NCI-H2107 treated with DMSO at 0.1 percent for 48 hours (cell line): ENCODE measurements at regions not wholly inside any gene's neighbourhood (a gene's known extent, or its start where the extent isn't known, plus 50 kb on each side); places are given as distances from the start of the nearest gene placed in this dataset.

Experiments
- DNase-seq: peaks from one replicate; lab custom pipeline; 2025; ENCODE audit not compliant: unreplicated experiment; lab: John Stamatoyannopoulos, UW

DNA sequence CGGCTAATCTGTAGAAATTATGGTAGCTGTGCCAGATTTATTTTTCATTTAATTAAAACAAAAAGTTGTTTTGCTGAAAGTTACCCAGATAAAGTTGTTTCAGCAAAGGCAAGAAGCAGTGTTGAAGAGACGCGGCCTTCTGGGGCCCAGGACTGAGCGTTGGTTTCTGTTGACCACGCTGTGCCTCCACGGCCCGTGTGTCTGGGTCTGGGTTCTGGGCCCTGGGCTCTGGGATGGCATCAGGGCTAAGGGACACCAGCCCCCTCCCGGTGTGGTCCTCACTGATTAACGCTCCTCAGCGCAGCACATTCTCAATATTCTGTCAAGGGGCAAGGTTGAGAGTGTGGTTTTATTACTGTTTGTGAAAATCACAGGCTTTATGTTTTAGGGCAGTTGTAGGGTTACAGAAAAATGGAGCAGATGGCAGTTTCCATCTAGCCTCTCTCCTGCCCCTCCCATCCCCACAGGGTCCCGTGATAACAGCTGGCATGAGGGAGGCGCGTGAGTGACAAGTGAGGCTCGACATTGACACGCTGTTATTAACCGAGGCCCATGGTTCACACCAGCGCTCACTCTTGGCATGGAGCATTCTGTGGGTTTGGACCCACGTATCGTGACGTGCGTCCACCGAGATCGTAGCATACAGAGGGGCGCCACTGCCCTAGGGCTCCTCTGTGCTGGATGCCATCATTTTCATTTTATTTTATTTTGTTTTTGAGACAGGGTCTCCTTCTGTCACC lies 1231.4 kb downstream of the BRD1 start:
- DNase-seq, result no peak

GRCh38 chr22:48595511-48595905 lies 1232.2 kb downstream of the BRD1 start:
- DNase-seq, result no peak

GRCh38 chr22:48594757-48595510 lies 1232.7 kb downstream of the BRD1 start:
- no peak for DNase-seq

GRCh38 chr22:48594016-48594756 lies 1233.5 kb downstream of the BRD1 start:
- DNase-seq, result no peak

- no peak for DNase-seq
Observed at GRCh38 chr22:48593551-48593950, 1234.1 kb downstream of the BRD1 start.

DNA sequence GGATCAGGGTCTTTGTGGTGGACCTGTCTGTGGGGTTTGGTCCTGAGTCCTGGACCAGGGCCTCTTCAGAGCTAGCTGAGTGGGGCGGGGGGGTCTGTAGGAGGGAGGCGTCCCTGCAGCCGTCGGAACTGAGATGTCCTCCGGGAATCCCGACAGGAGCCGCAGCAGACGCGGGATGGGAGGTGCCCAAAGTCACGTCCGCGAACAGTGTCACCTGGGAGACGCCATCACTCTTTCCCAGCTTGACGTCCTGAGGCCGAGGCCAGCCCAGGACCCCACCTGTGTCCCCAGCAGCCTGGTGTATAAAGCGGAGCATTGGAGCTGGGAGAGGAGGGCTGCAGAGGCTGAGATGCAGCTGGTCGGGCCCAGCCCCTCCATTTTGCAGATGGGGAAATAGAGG lies 1234.7 kb downstream of the BRD1 start:
- DNase-seq, result no peak

GRCh38 chr22:48592488-48592887 lies 1235.2 kb downstream of the BRD1 start:
- DNase-seq, result no peak

DNA sequence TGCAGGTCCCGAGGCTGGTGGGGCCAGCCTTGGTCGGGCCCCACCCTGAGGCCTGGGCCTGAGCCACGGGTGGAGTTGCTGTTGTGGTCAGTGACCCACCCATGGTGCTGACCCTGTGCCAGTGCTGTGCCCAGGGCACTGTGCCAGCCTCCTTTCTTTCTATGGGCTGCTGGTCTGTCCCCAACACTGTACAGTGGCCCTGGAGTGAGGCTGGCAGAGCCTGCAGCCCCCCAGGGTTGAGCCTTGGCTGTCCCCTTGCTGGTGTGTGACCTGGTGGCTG lies 1235.7 kb downstream of the BRD1 start:
- DNase-seq, result no peak

DNA sequence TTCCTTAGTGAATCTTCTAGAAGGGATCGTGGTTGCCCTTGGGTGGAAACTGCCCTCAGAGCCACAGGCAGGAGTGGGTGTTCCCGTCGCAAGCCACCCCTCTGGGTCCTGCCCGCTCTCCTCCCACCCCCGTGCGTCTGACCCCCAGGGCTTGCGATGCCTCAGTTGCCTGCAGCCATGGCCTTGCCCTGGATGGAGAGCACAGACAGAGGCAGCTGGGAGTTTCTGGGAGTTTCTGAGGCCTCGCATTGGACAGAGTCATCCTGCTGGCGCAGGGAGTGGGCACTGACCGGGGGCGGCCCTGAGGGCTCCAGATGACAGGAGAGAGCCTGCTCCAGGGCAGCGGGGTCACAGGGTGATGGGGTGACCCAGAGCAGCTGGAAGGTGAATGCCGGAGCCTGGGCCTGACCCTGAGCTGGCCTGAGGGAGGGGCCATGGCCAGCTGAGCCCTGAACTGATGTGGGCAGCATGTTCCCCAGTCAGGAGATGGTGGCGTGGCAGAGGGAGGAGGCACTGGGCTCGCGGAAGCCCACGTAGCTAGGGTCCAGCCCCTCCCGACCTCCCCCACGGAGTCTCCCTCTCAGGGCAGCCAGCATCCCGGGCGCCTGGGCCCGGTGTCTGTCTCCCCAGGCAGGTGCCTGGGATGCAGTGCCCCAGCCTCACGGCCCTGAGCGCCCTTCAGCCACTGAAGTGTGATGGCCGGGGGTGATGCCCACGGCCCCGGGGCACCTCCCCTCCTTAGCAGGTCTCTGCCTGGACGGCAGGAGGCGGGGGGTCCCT lies 1236.2 kb downstream of the BRD1 start:
- no peak for DNase-seq

DNA sequence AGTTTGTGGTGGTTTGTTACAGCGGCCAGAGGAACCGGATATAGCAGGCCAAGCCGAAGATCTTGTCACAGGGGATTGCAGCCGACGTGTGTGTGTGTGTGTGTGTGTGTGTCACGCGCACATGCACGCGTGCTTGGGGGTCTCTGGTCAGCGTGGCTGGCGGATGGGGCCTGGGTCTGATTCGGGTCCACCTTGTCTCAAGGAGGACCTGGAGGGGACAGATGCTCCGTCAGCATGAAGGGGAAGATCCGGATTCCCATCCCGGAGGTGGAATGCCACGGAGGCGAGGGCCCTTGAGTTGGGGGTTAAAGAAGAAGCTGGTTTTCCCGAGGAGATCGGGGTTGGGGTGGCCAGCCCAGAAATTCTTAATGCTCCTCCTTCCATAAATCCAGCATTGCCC lies 1237.8 kb downstream of the BRD1 start:
- no peak for DNase-seq

DNA sequence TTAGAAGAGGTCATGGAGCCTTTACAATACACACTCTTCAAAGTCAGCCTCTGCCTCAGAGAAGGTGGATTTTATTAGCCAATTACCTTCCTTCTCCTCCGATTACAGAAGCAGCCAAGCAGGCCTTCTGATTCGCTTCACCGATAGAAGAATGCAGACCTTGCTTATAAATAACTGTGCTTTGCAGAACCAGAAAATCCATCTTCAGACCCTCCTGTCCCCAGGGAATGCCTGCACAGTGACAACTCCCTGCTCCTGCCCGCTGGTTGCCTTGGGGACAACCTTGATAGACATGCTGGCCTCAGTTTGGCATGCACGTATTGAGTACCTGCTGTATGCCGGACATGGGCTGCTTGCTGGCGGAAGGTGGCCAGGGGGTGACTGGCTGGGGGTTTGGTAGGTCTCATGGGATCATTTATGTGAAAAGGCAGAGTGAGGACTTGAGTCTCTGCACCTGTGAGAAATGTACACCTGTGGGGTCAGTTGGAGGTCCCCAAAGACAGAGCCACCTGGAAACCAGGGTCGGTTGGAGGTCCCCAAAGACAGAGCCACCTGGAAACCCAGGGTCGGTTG lies 1238.7 kb downstream of the BRD1 start:
- no peak for DNase-seq

- no peak for DNase-seq
Observed at GRCh38 chr22:48588151-48588877, 1239.4 kb downstream of the BRD1 start.

- DNase-seq, result no peak
Observed at GRCh38 chr22:48587236-48587865, 1240.3 kb downstream of the BRD1 start.

GRCh38 chr22:48586799-48587185 lies 1240.9 kb downstream of the BRD1 start:
- DNase-seq, result no peak

- no peak for DNase-seq
Observed at GRCh38 chr22:48585916-48586798, 1241.5 kb downstream of the BRD1 start.

DNA sequence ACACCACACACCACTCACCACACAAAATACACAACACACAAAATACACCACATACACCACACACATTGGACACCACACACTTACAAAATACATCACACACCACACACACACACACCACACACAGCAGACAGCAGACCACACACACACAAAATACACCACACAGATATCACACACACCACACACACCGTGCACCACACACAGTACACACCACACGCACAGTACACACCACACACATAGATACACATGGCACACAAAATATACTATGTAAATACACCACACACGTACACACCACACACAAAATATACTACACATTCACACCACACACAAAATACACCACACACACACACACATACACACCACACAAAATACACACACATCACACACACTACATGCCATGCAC lies 1243.5 kb downstream of the BRD1 start:
- no peak for DNase-seq

DNA sequence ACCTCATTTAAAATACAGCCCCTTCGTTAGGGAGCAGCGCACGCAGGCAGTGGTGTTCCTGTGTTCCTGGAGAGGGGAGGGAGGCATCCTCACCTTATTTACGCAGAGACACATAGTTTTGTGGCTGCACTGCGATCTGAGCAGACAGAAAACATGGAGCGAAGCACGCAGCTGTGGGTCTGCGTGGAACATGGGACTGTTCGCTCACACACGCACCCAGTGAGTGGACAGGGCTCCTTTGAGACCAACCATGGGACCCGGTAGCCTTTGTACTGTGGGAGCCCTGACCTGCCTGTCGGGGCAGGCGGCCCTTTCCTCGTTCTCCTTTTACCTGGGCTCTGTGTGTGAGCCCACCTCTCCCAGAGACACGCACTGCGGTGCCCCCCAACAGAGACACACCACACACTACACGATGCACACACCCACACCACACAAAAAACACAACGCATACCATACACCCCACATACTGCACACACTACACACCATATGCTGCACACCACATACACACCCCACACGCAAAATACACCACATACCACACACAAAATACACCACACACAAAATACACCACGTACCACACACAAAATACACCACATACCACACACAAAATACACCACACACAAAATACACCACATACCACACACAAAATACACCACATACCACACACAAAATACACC lies 1245.7 kb downstream of the BRD1 start:
- no peak for DNase-seq

DNA sequence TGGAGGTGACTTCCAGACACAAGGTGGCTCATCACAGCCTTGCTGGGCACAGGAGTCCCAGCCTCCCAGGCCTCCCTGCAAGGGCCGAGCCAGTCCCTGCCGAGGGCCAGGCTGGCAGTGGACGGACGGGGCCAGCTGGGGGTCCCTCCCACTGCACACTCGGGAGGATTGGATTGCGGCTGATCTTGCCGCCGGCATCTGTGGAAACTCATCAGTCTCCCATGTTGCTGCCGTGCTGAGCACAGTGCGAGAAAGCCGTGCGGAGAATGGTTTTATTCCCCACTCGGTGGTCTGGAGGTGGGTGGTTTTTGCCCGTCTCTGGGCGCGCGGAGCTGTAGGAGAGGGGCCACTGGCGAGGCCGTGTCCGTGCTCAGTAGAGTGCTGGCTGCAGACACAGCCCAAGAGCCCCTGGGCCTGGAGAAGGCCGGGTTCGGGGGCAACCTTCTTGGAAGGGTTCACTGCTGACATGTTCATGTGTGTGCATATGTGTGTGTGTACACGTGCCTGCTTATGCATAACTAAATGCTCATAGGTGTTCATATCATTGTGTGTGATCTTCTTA lies 1246.4 kb downstream of the BRD1 start:
- no peak for DNase-seq
